ENCODE measurements at regions not wholly inside any gene's neighbourhood (a gene's known extent, or its start where the extent isn't known, plus 50 kb on each side); places are given as distances from the start of the nearest gene placed in this dataset.

- Histone ChIP-seq H3K4me3 (no peak overlapping the region), H3K27me3 (no peaks in the 10 kb centered on the region), H3K36me3 (no peaks in the 10 kb centered on the region), H3K27ac (no peak overlapping the region), H3K9me3 (ENCODE audit: low read depth) (no peaks in the 10 kb centered on the region), H3K4me1 (ENCODE audit: low read depth) (no peaks in the 10 kb centered on the region)
- TF ChIP-seq CTCF (IDR thresholded peaks at IDR 0.05; ENCODE audit: low read depth, low read length): no peak
- no peak for DNase-seq (ENCODE audit: low read depth in 1 of 2, low spot score in 1 of 2)
Measured at GRCh38 chr16:59864981-59865666, 1131.0 kb upstream of the GOT2 start.

DNA sequence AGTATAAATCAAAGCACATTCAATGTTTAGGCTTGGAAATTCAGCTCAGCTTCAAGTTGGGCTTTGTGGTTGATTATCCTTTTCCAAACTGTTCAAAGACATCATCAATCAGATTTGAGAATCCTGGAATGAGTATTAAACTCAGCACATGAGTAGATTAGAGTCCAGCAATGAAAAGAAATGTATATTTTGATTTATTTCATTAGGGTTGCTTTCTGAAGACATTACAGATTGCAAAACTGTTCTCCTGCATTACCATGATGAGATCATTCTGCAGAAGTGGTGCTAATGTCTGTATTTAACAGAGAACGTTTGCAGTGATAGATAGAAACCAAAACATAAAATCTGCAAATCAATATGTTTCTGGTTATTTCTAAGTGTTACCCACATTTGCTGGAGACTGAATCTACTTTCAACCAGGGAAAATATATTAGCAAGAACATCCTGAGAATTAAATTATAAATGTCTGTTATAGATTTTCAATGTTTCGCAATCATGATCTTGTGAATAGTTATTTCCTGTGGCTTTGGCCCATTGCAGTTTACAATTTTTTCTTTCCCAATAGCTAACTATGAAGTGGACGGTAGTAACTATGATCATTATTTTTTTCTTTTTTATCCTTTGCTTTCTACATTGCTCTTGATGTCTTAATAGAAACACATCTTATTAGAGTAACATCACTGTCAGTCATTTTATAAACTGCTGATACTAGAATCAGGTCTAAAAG is 1125.7 kb upstream of the GOT2 start:
- Histone ChIP-seq H3K36me3 (no peaks in the 10 kb centered on the region), H3K27ac (no peak overlapping the region), H3K9me3 (ENCODE audit: low read depth) (no peaks in the 10 kb centered on the region), H3K4me3 (no peak overlapping the region), H3K27me3 (no peaks in the 10 kb centered on the region), H3K4me1 (ENCODE audit: low read depth) (no peaks in the 10 kb centered on the region)
- no peak for DNase-seq (ENCODE audit: low read depth in 1 of 2, low spot score in 1 of 2)
- TF ChIP-seq CTCF (IDR thresholded peaks at IDR 0.05; ENCODE audit: low read depth, low read length): no peak

DNA sequence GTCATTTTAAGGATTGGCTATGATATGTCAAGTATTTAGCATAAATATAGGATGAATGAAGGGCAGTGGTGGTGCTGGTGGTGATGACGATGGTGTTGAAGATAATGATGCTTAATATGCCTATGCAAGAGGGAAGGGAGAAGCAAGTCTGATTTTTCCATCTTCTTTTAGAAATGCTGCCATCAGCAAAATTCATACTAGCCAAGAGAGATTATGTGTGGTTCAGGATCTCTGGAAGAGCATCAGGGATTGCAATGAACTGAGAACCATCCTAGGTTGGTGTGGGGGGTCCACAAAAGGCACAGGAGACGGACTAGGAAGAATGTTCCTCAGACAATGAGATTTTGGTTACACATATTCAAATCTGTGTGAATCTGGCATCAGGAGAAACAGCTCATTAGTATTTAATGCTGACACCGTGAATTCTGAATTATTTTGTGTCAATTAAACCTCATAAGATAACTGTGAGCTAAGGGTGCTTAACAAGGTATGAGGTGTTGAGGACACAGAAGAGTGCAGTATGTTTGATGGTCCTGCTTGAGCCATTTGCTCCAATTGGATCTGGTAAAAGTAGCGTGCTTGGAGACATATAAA is 1120.8 kb upstream of the GOT2 start:
- no peak for TF ChIP-seq CTCF (IDR thresholded peaks at IDR 0.05; ENCODE audit: low read depth, low read length)
- no peaks in the 10 kb centered on the region for H3K4me1 ChIP-seq (ENCODE audit: low read depth)
- H3K9me3 ChIP-seq (ENCODE audit: low read depth): no peaks in the 10 kb centered on the region
- H3K4me3 ChIP-seq: no peak overlapping the region
- no peaks in the 10 kb centered on the region for H3K36me3 ChIP-seq
- no peak overlapping the region for H3K27ac ChIP-seq
- no peaks in the 10 kb centered on the region for H3K27me3 ChIP-seq
- no peak for DNase-seq (ENCODE audit: low read depth in 1 of 2, low spot score in 1 of 2)

GRCh38 chr16:59849716-59850115 is 1115.6 kb upstream of the GOT2 start:
- no peak for DNase-seq (ENCODE audit: low read depth in 1 of 2, low spot score in 1 of 2)
- Histone ChIP-seq H3K27me3 (no peaks in the 10 kb centered on the region), H3K27ac (no peak overlapping the region), H3K4me3 (no peak overlapping the region), H3K9me3 (ENCODE audit: low read depth) (no peaks in the 10 kb centered on the region), H3K36me3 (no peaks in the 10 kb centered on the region), H3K4me1 (ENCODE audit: low read depth) (no peaks in the 10 kb centered on the region)
- TF ChIP-seq CTCF (IDR thresholded peaks at IDR 0.05; ENCODE audit: low read depth, low read length): no peak

DNA sequence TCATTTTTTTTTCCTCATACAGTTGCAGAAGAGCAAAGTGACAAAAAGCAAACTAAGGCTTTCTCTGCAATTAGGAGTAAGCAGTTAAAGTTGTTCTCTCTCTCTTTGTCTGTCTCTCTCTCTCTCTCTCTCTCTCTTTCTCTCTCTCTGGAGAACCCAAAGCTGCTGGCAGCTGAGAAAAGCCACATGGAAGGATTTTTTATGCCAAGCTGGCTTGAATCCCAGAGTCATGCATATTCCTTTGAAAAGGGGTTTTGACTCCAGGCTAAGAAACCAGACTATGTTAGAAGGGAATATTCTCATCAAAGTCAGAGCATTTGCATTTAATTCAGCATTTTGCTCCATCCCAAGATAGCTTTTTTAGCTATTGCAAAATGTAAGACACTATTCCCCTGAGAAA is 1114.2 kb upstream of the GOT2 start:
- TF ChIP-seq CTCF (IDR thresholded peaks at IDR 0.05; ENCODE audit: low read depth, low read length): no peak
- H3K9me3 ChIP-seq (ENCODE audit: low read depth): no peaks in the 10 kb centered on the region
- no peak overlapping the region for H3K4me3 ChIP-seq
- DNase-seq (ENCODE audit: low read depth in 1 of 2, low spot score in 1 of 2): no peak
- H3K36me3 ChIP-seq: no peaks in the 10 kb centered on the region
- no peaks in the 10 kb centered on the region for H3K4me1 ChIP-seq (ENCODE audit: low read depth)
- H3K27me3 ChIP-seq: no peaks in the 10 kb centered on the region
- H3K27ac ChIP-seq: no peak overlapping the region

Measured in cardiac muscle cell (in vitro differentiated cells and primary cell).